HEK293 (cell line): ENCODE measurements at regions not wholly inside any gene's neighbourhood (a gene's known extent, or its start where the extent isn't known, plus 50 kb on each side); places are given as distances from the start of the nearest gene placed in this dataset.
A peak's percentile ranks its signal among the peaks of the same experiment; 100 is the strongest.

ENCODE experiments used
- BCL11A ChIP-seq: fragments of 450-650 bp; formaldehyde crosslinking; IDR thresholded peaks from 2 replicates; pipeline ENCODE4 v1.5.1; 2016; ENCODE audit warnings: low read depth, missing biosample characterization, missing genetic modification characterization
- GLI2 ChIP-seq: fragments of 450-650 bp; formaldehyde crosslinking; IDR thresholded peaks from 2 replicates; pipeline ENCODE4; 2017; ENCODE audit warnings: missing biosample characterization, missing genetic modification characterization, low read depth, borderline replicate concordance
- GLIS1 ChIP-seq: fragments of 450-650 bp; formaldehyde crosslinking; IDR thresholded peaks from 2 replicates; pipeline ENCODE4 v1.5.1; 2016; ENCODE audit warnings: missing biosample characterization, missing genetic modification characterization
- HOXA7 ChIP-seq: sonication (generic); formaldehyde crosslinking; IDR thresholded peaks from 2 replicates; pipeline ENCODE4 v1.8.1; 2022; ENCODE audit warnings: missing genetic modification reagents, borderline replicate concordance
- KLF8 ChIP-seq: fragments of 450-650 bp; formaldehyde crosslinking; IDR thresholded peaks from 2 replicates; pipeline ENCODE4 v1.5.1; 2016; ENCODE audit warnings: missing biosample characterization, missing genetic modification characterization
- OVOL3 ChIP-seq: fragments of 450-650 bp; formaldehyde crosslinking; IDR thresholded peaks from 2 replicates; pipeline ENCODE4 v1.5.1; 2016; ENCODE audit warnings: missing biosample characterization, missing genetic modification characterization
- SALL2 ChIP-seq: fragments of 450-650 bp; formaldehyde crosslinking; IDR thresholded peaks from 2 replicates; pipeline ENCODE4 v1.5.0; 2017; ENCODE audit warnings: missing biosample characterization, mild to moderate bottlenecking, missing genetic modification characterization, borderline replicate concordance
- ZBTB17 ChIP-seq: fragments of 450-650 bp; formaldehyde crosslinking; IDR thresholded peaks from 2 replicates; pipeline ENCODE4 v1.5.1; 2016; ENCODE audit warnings: missing biosample characterization, missing genetic modification characterization
- ZBTB8A ChIP-seq: fragments of 450-650 bp; formaldehyde crosslinking; IDR thresholded peaks from 2 replicates; pipeline ENCODE4 v1.5.1; 2016; ENCODE audit warnings: missing biosample characterization, missing genetic modification characterization
- ZFP37 ChIP-seq: fragments of 450-650 bp; formaldehyde crosslinking; IDR thresholded peaks from 2 replicates; pipeline ENCODE4 v1.5.1; 2016; ENCODE audit warnings: missing biosample characterization, missing genetic modification characterization
- ZNF2 ChIP-seq: fragments of 450-650 bp; formaldehyde crosslinking; IDR thresholded peaks from 2 replicates; pipeline ENCODE4 v1.5.1; 2016; ENCODE audit warnings: missing biosample characterization, missing genetic modification characterization
- ZNF221 ChIP-seq: fragments of 450-650 bp; formaldehyde crosslinking; IDR thresholded peaks from 2 replicates; pipeline ENCODE4 v1.5.1; 2017; ENCODE audit warnings: missing biosample characterization, missing genetic modification characterization, borderline replicate concordance
- ZNF24 ChIP-seq: fragments of 450-650 bp; formaldehyde crosslinking; IDR thresholded peaks from 2 replicates; pipeline ENCODE4 v1.5.1; 2016; ENCODE audit warnings: missing biosample characterization, missing genetic modification characterization
- ZNF350 ChIP-seq: fragments of 450-650 bp; formaldehyde crosslinking; IDR thresholded peaks from 2 replicates; pipeline ENCODE4 v1.5.0; 2017; ENCODE audit warnings: missing biosample characterization, mild to moderate bottlenecking, missing genetic modification characterization
- ZNF423 ChIP-seq: fragments of 450-650 bp; formaldehyde crosslinking; IDR thresholded peaks from 2 replicates; pipeline ENCODE4 v1.5.1; 2016; ENCODE audit warnings: missing biosample characterization, missing genetic modification characterization
- ZNF510 ChIP-seq: fragments of 450-650 bp; formaldehyde crosslinking; IDR thresholded peaks from 2 replicates; pipeline ENCODE4 v1.5.1; 2018; ENCODE audit warnings: mild to moderate bottlenecking, missing genetic modification characterization, missing biosample characterization; ENCODE audit not compliant: insufficient replicate concordance
- ZNF561 ChIP-seq: fragments of 450-650 bp; IDR thresholded peaks from 2 replicates; pipeline ENCODE4 v1.5.1; 2018; ENCODE audit warnings: missing biosample characterization, missing genetic modification characterization, borderline replicate concordance
- ZNF610 ChIP-seq: fragments of 450-650 bp; formaldehyde crosslinking; IDR thresholded peaks from 2 replicates; pipeline ENCODE4 v1.5.1; 2016; ENCODE audit warnings: missing biosample characterization, missing genetic modification characterization, borderline replicate concordance
- ZNF621 ChIP-seq: fragments of 450-650 bp; formaldehyde crosslinking; IDR thresholded peaks from 2 replicates; pipeline ENCODE4 v1.5.1; 2017; ENCODE audit warnings: missing biosample characterization, missing genetic modification characterization
- ZNF660 ChIP-seq: fragments of 450-650 bp; IDR thresholded peaks from 2 replicates; pipeline ENCODE4 v1.5.1; 2018; ENCODE audit warnings: missing biosample characterization, mild to moderate bottlenecking, missing genetic modification characterization
- ZNF677 ChIP-seq: fragments of 450-650 bp; IDR thresholded peaks from 2 replicates; pipeline ENCODE4 v1.5.0; 2018; ENCODE audit warnings: missing biosample characterization, mild to moderate bottlenecking, missing genetic modification characterization, moderate library complexity
- ZSCAN23 ChIP-seq: fragments of 450-650 bp; formaldehyde crosslinking; IDR thresholded peaks from 2 replicates; pipeline ENCODE4 v1.5.1; 2016; ENCODE audit warnings: missing biosample characterization, missing genetic modification characterization
- ZXDB ChIP-seq: fragments of 450-650 bp; formaldehyde crosslinking; IDR thresholded peaks from 2 replicates; pipeline ENCODE4 v1.5.1; 2016; ENCODE audit warnings: missing biosample characterization, missing genetic modification characterization
- TF ChIP-seq, protein P1 (sequence below): fragments of 450-650 bp; formaldehyde crosslinking; IDR thresholded peaks from 2 replicates; pipeline ENCODE4 v1.5.1; 2016; ENCODE audit warnings: missing biosample characterization, missing genetic modification characterization, borderline replicate concordance
- TF ChIP-seq, protein P2 (sequence below): fragments of 450-650 bp; formaldehyde crosslinking; IDR thresholded peaks from 2 replicates; pipeline ENCODE4 v1.5.1; 2017; ENCODE audit warnings: missing biosample characterization, missing genetic modification characterization
- TF ChIP-seq, protein P3 (sequence below): fragments of 450-650 bp; formaldehyde crosslinking; IDR thresholded peaks from 2 replicates; pipeline ENCODE4 v1.5.1; 2016; ENCODE audit warnings: missing biosample characterization, missing genetic modification characterization
- TF ChIP-seq, protein P4 (sequence below): fragments of 450-650 bp; formaldehyde crosslinking; IDR thresholded peaks from 2 replicates; pipeline ENCODE4 v1.5.1; 2017; ENCODE audit warnings: missing biosample characterization, missing genetic modification characterization
- TF ChIP-seq, protein P5 (sequence below): fragments of 450-650 bp; formaldehyde crosslinking; IDR thresholded peaks from 2 replicates; pipeline ENCODE4 v1.5.1; 2017; ENCODE audit warnings: missing biosample characterization, missing genetic modification characterization
- TF ChIP-seq, protein P6 (sequence below): fragments of 450-650 bp; formaldehyde crosslinking; IDR thresholded peaks from 2 replicates; pipeline ENCODE4 v1.5.1; 2016; ENCODE audit warnings: missing biosample characterization, missing genetic modification characterization
- TF ChIP-seq, protein P7 (sequence below): fragments of 450-650 bp; formaldehyde crosslinking; IDR thresholded peaks from 2 replicates; pipeline ENCODE4 v1.5.1; 2016; ENCODE audit warnings: missing biosample characterization, missing genetic modification characterization

DNA sequence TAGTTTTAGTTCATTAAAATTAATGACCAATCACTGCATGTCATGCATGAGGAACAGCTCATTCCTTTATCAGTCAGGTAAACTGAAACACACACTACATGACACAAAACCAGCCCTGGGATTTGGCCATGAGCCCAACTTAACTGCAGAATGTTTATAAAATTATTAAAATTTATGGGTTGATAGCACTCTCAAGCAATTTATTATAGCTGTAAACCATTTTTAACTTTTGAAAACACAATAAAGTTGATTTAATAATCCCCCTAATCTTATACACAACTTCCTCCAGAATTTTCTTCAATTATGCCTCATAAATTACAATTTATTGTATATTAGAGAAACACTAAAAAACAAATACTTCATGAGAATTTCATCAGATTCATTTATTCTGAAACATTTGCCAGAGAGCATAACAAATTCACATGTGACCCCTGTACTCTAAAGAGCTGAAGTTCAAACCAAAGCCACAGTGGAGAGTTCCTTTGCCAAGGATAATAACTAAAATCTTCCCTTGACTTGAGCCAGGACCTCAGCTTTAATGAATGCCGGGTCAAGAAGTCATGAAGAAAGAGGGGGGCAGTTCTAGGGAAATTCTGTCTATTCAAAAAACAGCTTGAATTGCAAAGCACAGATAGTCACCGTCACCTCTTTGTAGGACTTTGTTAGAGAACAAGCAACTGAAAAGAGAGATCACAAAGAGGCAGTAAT lies 763.7 kb upstream of the GRAMD2B start (continued):
- TF ChIP-seq ZBTB8A (tag by site-specific recombination) (peak; percentile 69), BCL11A (tag by site-specific recombination) (peak; percentile 78), ZNF677 (no peak), ZNF660 (tag by site-specific recombination) (0 out of 2 replicates have a peak, but pooled peaks have one; percentile 17), ZFP37 (no peak), SALL2 (0 out of 2 replicates have a peak, but pooled peaks have one; percentile 67), ZNF24 (tag by site-specific recombination) (peak; percentile 81), ZNF221 (tag by site-specific recombination) (no peak), ZNF2 (tag by site-specific recombination) (no peak), HOXA7 (CRISPR knock-in tag) (no peak), ZNF510 (tag by site-specific recombination) (peak; percentile 48), ZXDB (tag by site-specific recombination) (peak; percentile 86), GLI2 (tag by site-specific recombination) (peak; percentile 81), GLIS1 (tag by site-specific recombination) (0 out of 2 replicates have a peak, but pooled peaks have one; percentile 9), ZBTB17 (tag by site-specific recombination) (peak; percentile 71), ZSCAN23 (tag by site-specific recombination) (0 out of 2 replicates have a peak, but pooled peaks have one; percentile 44), ZNF350 (tag by site-specific recombination) (no peak), OVOL3 (tag by site-specific recombination) (peak; percentile 78; the same call in 1 of the 2 replicates), ZNF561 (peak; percentile 78; the same call in 1 of the 2 replicates), ZNF610 (0 out of 2 replicates have a peak, but pooled peaks have one; percentile 25), ZNF423 (tag by site-specific recombination) (no peak), KLF8 (peak; percentile 85), ZNF621 (tag by site-specific recombination) (peak; percentile 78; the same call in 1 of the 2 replicates)
- TF ChIP-seq, protein P1, sequence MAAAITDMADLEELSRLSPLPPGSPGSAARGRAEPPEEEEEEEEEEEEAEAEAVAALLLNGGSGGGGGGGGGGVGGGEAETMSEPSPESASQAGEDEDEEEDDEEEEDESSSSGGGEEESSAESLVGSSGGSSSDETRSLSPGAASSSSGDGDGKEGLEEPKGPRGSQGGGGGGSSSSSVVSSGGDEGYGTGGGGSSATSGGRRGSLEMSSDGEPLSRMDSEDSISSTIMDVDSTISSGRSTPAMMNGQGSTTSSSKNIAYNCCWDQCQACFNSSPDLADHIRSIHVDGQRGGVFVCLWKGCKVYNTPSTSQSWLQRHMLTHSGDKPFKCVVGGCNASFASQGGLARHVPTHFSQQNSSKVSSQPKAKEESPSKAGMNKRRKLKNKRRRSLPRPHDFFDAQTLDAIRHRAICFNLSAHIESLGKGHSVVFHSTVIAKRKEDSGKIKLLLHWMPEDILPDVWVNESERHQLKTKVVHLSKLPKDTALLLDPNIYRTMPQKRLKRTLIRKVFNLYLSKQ (tag by site-specific recombination) = no peak
- TF ChIP-seq, protein P2, sequence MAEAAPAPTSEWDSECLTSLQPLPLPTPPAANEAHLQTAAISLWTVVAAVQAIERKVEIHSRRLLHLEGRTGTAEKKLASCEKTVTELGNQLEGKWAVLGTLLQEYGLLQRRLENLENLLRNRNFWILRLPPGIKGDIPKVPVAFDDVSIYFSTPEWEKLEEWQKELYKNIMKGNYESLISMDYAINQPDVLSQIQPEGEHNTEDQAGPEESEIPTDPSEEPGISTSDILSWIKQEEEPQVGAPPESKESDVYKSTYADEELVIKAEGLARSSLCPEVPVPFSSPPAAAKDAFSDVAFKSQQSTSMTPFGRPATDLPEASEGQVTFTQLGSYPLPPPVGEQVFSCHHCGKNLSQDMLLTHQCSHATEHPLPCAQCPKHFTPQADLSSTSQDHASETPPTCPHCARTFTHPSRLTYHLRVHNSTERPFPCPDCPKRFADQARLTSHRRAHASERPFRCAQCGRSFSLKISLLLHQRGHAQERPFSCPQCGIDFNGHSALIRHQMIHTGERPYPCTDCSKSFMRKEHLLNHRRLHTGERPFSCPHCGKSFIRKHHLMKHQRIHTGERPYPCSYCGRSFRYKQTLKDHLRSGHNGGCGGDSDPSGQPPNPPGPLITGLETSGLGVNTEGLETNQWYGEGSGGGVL (tag by site-specific recombination) = peak; percentile 61
- TF ChIP-seq, protein P3, sequence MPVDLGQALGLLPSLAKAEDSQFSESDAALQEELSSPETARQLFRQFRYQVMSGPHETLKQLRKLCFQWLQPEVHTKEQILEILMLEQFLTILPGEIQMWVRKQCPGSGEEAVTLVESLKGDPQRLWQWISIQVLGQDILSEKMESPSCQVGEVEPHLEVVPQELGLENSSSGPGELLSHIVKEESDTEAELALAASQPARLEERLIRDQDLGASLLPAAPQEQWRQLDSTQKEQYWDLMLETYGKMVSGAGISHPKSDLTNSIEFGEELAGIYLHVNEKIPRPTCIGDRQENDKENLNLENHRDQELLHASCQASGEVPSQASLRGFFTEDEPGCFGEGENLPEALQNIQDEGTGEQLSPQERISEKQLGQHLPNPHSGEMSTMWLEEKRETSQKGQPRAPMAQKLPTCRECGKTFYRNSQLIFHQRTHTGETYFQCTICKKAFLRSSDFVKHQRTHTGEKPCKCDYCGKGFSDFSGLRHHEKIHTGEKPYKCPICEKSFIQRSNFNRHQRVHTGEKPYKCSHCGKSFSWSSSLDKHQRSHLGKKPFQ = peak; percentile 86
- TF ChIP-seq, protein P4, sequence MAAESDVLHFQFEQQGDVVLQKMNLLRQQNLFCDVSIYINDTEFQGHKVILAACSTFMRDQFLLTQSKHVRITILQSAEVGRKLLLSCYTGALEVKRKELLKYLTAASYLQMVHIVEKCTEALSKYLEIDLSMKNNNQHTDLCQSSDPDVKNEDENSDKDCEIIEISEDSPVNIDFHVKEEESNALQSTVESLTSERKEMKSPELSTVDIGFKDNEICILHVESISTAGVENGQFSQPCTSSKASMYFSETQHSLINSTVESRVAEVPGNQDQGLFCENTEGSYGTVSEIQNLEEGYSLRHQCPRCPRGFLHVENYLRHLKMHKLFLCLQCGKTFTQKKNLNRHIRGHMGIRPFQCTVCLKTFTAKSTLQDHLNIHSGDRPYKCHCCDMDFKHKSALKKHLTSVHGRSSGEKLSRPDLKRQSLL (tag by site-specific recombination) = no peak
- TF ChIP-seq, protein P5, sequence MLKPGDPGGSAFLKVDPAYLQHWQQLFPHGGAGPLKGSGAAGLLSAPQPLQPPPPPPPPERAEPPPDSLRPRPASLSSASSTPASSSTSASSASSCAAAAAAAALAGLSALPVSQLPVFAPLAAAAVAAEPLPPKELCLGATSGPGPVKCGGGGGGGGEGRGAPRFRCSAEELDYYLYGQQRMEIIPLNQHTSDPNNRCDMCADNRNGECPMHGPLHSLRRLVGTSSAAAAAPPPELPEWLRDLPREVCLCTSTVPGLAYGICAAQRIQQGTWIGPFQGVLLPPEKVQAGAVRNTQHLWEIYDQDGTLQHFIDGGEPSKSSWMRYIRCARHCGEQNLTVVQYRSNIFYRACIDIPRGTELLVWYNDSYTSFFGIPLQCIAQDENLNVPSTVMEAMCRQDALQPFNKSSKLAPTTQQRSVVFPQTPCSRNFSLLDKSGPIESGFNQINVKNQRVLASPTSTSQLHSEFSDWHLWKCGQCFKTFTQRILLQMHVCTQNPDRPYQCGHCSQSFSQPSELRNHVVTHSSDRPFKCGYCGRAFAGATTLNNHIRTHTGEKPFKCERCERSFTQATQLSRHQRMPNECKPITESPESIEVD = peak; percentile 96
- TF ChIP-seq, protein P6, sequence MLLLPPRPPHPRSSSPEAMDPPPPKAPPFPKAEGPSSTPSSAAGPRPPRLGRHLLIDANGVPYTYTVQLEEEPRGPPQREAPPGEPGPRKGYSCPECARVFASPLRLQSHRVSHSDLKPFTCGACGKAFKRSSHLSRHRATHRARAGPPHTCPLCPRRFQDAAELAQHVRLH (tag by site-specific recombination) = peak; percentile 86
- TF ChIP-seq, protein P7, sequence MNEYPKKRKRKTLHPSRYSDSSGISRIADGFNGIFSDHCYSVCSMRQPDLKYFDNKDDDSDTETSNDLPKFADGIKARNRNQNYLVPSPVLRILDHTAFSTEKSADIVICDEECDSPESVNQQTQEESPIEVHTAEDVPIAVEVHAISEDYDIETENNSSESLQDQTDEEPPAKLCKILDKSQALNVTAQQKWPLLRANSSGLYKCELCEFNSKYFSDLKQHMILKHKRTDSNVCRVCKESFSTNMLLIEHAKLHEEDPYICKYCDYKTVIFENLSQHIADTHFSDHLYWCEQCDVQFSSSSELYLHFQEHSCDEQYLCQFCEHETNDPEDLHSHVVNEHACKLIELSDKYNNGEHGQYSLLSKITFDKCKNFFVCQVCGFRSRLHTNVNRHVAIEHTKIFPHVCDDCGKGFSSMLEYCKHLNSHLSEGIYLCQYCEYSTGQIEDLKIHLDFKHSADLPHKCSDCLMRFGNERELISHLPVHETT = peak; percentile 56
